Breast epithelium (tissue), 4 donors: ENCODE measurements at regions not wholly inside any gene's neighbourhood (a gene's known extent, or its start where the extent isn't known, plus 50 kb on each side); places are given as distances from the start of the nearest gene placed in this dataset.
"Not testable (repeated sequence)": the region's sequence is repeated elsewhere in the genome, so short reads cannot be mapped to it uniquely, and the experiment has no call there.

Experiments used
- DNase-seq, 2 donors: peaks; one replicate each; pipeline ENCODE4 v3.0.0-alpha.2; 2019; ENCODE audit warnings: low spot score in 2 of 2
- H3K27ac ChIP-seq, 2 donors: fragments of 200-600 bp; sonication (generic) in 1 of 2; one replicate each; pipeline ENCODE4 v1.5.1; 2016 to 2019; ENCODE audit warnings: mild to moderate bottlenecking in 1 of 2
- H3K27me3 ChIP-seq, 2 donors: fragments of 200-600 bp; sonication (generic) in 1 of 2; one replicate each; pipeline versions ENCODE4 v1.5.1 to v1.6.0; 2017 to 2019; ENCODE audit warnings: control low read depth in 1 of 2, mild to moderate bottlenecking in 1 of 2
- H3K36me3 ChIP-seq: fragments of 200-600 bp; one replicate; pipeline ENCODE4 v1.5.1; 2019
- H3K4me1 ChIP-seq, 2 donors: fragments of 200-600 bp; sonication (generic); one replicate each; pipeline ENCODE4 v1.5.1; 2016 to 2019; ENCODE audit warnings: control low read depth in 1 of 2
- H3K4me3 ChIP-seq, 3 donors: fragments of 200-600 bp; sonication (generic); 1 replicate in 2 of 3; 2 replicates in 1 of 3; pipeline ENCODE4 v1.5.1; 2016 to 2019; ENCODE audit warnings: mild to moderate bottlenecking in 3 of 3, moderate library complexity in 2 of 3
- H3K9me3 ChIP-seq, 2 donors: fragments of 200-600 bp; sonication (generic) in 1 of 2; one replicate each; pipeline ENCODE4 v1.5.1; 2016 to 2019; ENCODE audit warnings: control low read depth in 1 of 2
- CTCF ChIP-seq, 3 donors: fragments of 450-650 bp; IDR thresholded peaks; one replicate each; pipeline ENCODE4 v1.5.1; 2016 to 2017; ENCODE audit warnings: antibody characterized with exemption in 3 of 3, mild to moderate bottlenecking in 3 of 3, moderate library complexity in 3 of 3
- POLR2A ChIP-seq: fragments of 450-650 bp; IDR thresholded peaks from one replicate; pipeline ENCODE4 v1.6.1; 2016; ENCODE audit warnings: antibody characterized with exemption, mild to moderate bottlenecking, moderate library complexity
- POLR2AphosphoS5 ChIP-seq, 3 donors: sonication (generic); formaldehyde crosslinking; IDR thresholded peaks; one replicate each; pipeline ENCODE4 v1.6.1; 2017; ENCODE audit warnings: antibody characterized with exemption in 3 of 3
- intact Hi-C: fragments of 100-400 bp; cut with DNase I; formaldehyde crosslinking; loops from one replicate; pipeline ENCODE4 v1.15.1; 2023; ENCODE audit warnings: low total_unique reads

- Histone ChIP-seq H3K36me3 (no peaks in the 10 kb centered on the region), H3K4me3 (no peak overlapping the region), H3K4me1 (no peaks in the 10 kb centered on the region), H3K27ac (no peak overlapping the region), H3K27me3 (no peaks in the 10 kb centered on the region), H3K9me3 (no peaks in the 10 kb centered on the region)
- intact Hi-C loops, result no loop called here
- DNase-seq, result no peak
- TF ChIP-seq POLR2A (no peak), POLR2AphosphoS5 (IDR thresholded peaks at IDR 0.05) (no peak), CTCF (IDR thresholded peaks at IDR 0.05) (no peak)
These were observed 299.2 kb downstream of the LTN1 start for GRCh38 chr21:28693476-28693875.

- Histone ChIP-seq H3K4me1 (no peaks in the 10 kb centered on the region), H3K4me3 (no peak overlapping the region), H3K27ac (no peak overlapping the region), H3K27me3 (no peaks in the 10 kb centered on the region), H3K9me3 (no peaks in the 10 kb centered on the region), H3K36me3 (no peaks in the 10 kb centered on the region)
- DNase-seq, result no peak
- intact Hi-C loops, result no loop called here
- TF ChIP-seq POLR2AphosphoS5 (IDR thresholded peaks at IDR 0.05) (no peak), CTCF (IDR thresholded peaks at IDR 0.05) (no peak), POLR2A (no peak)
These were observed 302.5 kb downstream of the LTN1 start for GRCh38 chr21:28690196-28690595.

DNA sequence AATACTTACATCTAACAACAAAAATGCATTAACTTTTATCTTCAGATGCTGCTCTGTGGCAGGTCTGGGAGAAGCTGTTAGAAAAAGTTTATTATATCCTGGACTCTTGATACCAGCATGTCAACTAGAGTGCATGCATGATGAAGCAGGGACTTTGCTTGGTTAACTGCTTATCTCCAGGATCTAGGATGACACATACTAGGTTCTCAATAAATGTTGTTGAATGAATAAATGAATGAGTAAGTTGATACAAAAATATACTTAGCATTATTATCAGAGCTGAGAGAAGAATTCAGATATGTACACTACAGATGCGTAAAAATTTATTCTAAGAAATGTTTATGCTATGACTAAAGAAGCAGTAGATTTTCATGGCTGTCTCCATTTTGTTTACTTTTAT, 304.3 kb downstream of the LTN1 start:
- DNase-seq, result no peak
- Histone ChIP-seq H3K9me3 (no peaks in the 10 kb centered on the region), H3K27me3 (no peaks in the 10 kb centered on the region), H3K4me3 (no peak overlapping the region), H3K36me3 (no peaks in the 10 kb centered on the region), H3K4me1 (no peaks in the 10 kb centered on the region), H3K27ac (no peak overlapping the region)
- no peak for TF ChIP-seq POLR2A
- TF ChIP-seq CTCF (IDR thresholded peaks at IDR 0.05), result no peak
- no peak for TF ChIP-seq POLR2AphosphoS5 (IDR thresholded peaks at IDR 0.05)
- intact Hi-C loops, result no loop called here

DNA sequence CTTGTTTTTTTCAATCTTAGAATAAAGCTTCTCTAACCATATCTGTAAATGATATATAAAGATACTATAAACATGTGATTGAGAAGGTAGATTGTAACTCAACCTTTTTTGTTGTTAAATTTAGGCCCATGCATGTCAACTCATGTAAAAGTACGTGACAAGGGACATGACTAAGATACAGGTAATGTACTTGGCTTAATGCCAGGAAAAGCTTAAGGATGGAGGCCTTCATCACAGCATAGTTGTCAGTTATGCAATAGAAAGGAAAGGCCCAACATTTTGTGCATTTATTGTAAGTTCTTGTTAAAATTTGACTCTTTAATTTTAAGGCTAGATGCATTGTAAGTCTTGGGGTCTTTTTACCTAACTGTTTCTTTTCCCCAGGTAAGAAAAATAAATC, 305.1 kb downstream of the LTN1 start:
- H3K27me3 ChIP-seq, result no peaks in the 10 kb centered on the region
- intact Hi-C loops, result no loop called here
- H3K36me3 ChIP-seq, result no peaks in the 10 kb centered on the region
- H3K4me1 ChIP-seq, result no peaks in the 10 kb centered on the region
- no peak overlapping the region for H3K27ac ChIP-seq
- no peak overlapping the region for H3K4me3 ChIP-seq
- DNase-seq, result no peak
- no peaks in the 10 kb centered on the region for H3K9me3 ChIP-seq
- TF ChIP-seq CTCF (IDR thresholded peaks at IDR 0.05), result no peak
- no peak for TF ChIP-seq POLR2AphosphoS5 (IDR thresholded peaks at IDR 0.05)
- TF ChIP-seq POLR2A, result no peak

GRCh38 chr21:28683982-28684752, 308.5 kb downstream of the LTN1 start:
- no peaks in the 10 kb centered on the region for H3K36me3 ChIP-seq
- no peaks in the 10 kb centered on the region for H3K27me3 ChIP-seq
- no peak for DNase-seq
- no peak for TF ChIP-seq POLR2AphosphoS5 (IDR thresholded peaks at IDR 0.05)
- no peak for TF ChIP-seq CTCF (IDR thresholded peaks at IDR 0.05)
- TF ChIP-seq POLR2A, result no peak
- no peak overlapping the region for H3K4me3 ChIP-seq
- intact Hi-C loops, result no loop called here
- no peaks in the 10 kb centered on the region for H3K4me1 ChIP-seq
- no peak overlapping the region for H3K27ac ChIP-seq
- H3K9me3 ChIP-seq, result no peaks in the 10 kb centered on the region

- DNase-seq, H3K4me1 ChIP-seq, intact Hi-C loops, H3K27ac ChIP-seq, H3K27me3 ChIP-seq, H3K9me3 ChIP-seq, H3K4me3 ChIP-seq, H3K36me3 ChIP-seq: not testable (repeated sequence)
These were observed 309.8 kb downstream of the LTN1 start for GRCh38 chr21:28682884-28683283.

GRCh38 chr21:28677096-28677495, 315.6 kb downstream of the LTN1 start:
- H3K4me1 ChIP-seq, DNase-seq, H3K27me3 ChIP-seq, intact Hi-C loops, H3K36me3 ChIP-seq, H3K4me3 ChIP-seq, H3K27ac ChIP-seq, H3K9me3 ChIP-seq: not testable (repeated sequence)
